WTC11 (cell line): ENCODE measurements at regions not wholly inside any gene's neighbourhood (a gene's known extent, or its start where the extent isn't known, plus 50 kb on each side); places are given as distances from the start of the nearest gene placed in this dataset.

Source experiments
- ATAC-seq: fragments of 200-7000 bp; cut with Tn5 transposase; 2 replicates; pipeline ENCODE4 v1.10.0; 2021; ENCODE audit warnings: mild to moderate bottlenecking, moderate library complexity
- CTCF ChIA-PET: fragments of 300-600 bp; sonication (Branson Sonifier 250); formaldehyde crosslinking; loops from one replicate; lab custom pipeline; 2021; ENCODE audit warnings: antibody characterized with exemption; lab: Charles Lee
- POLR2A ChIA-PET: fragments of 350-600 bp; sonication (Branson Sonifier 250); formaldehyde crosslinking; loops from one replicate; lab custom pipeline; 2021; ENCODE audit warnings: antibody characterized with exemption; lab: Charles Lee
- DNase-seq: peaks from one replicate; pipeline ENCODE4 v3.0.0; 2021; ENCODE audit warnings: low spot score
- H3K27ac Mint-ChIP-seq: 2 replicates; pipeline ENCODE4 v1.8.0; 2021; ENCODE audit warnings: mixed read lengths
- H3K27me3 Mint-ChIP-seq: 2 replicates; pipeline ENCODE4 v1.8.0; 2021; ENCODE audit warnings: low read depth, mild to moderate bottlenecking, moderate library complexity, mixed read lengths
- H3K36me3 Mint-ChIP-seq: 2 replicates; pipeline ENCODE4 v1.8.0; 2021; ENCODE audit warnings: mixed read lengths
- H3K4me1 Mint-ChIP-seq: 2 replicates; pipeline ENCODE4 v1.8.0; 2022; ENCODE audit warnings: mixed read lengths
- H3K4me3 Mint-ChIP-seq: 2 replicates; pipeline ENCODE4 v1.8.0; 2021; ENCODE audit warnings: mild to moderate bottlenecking, moderate library complexity, mixed read lengths
- H3K9me3 Mint-ChIP-seq: 2 replicates; pipeline ENCODE4 v1.8.0; 2021; ENCODE audit warnings: mixed read lengths
- ARID4B ChIP-seq: sonication (generic); formaldehyde crosslinking; IDR thresholded peaks from 2 replicates; pipeline ENCODE4 v1.8.0; 2023; ENCODE audit warnings: missing genetic modification reagents, mild to moderate bottlenecking, borderline replicate concordance
- ATF3 ChIP-seq: sonication (generic); formaldehyde crosslinking; conservative IDR thresholded peaks from 2 replicates; pipeline ENCODE4 v1.8.1; 2022; ENCODE audit warnings: mild to moderate bottlenecking, missing genetic modification reagents
- E2F4 ChIP-seq: sonication (generic); formaldehyde crosslinking; IDR thresholded peaks from 2 replicates; pipeline ENCODE4 v1.8.1; 2022; ENCODE audit warnings: low read depth, mild to moderate bottlenecking, moderate library complexity, missing genetic modification reagents, borderline replicate concordance
- ELF4 ChIP-seq: sonication (generic); formaldehyde crosslinking; IDR thresholded peaks from 2 replicates; pipeline ENCODE4 v1.8.1; 2022; ENCODE audit warnings: low read depth, mild to moderate bottlenecking, moderate library complexity, missing genetic modification reagents
- FOXK1 ChIP-seq: sonication (generic); formaldehyde crosslinking; IDR thresholded peaks from 2 replicates; pipeline ENCODE4 v1.8.0; 2022; ENCODE audit warnings: mild to moderate bottlenecking, moderate library complexity, missing genetic modification reagents
- FOXP1 ChIP-seq: sonication (generic); formaldehyde crosslinking; IDR thresholded peaks from 2 replicates; pipeline ENCODE4 v1.8.0; 2022; ENCODE audit warnings: missing genetic modification reagents, mild to moderate bottlenecking, moderate library complexity, borderline replicate concordance
- GABPB1 ChIP-seq: sonication (generic); formaldehyde crosslinking; IDR thresholded peaks from 2 replicates; pipeline ENCODE4 v1.8.1; 2023; ENCODE audit warnings: mild to moderate bottlenecking, missing genetic modification reagents
- GRHL2 ChIP-seq: fragments of 250-450 bp; sonication (Bioruptor Pico); IDR thresholded peaks from 2 replicates; pipeline ENCODE4 v1.8.0; 2022; ENCODE audit warnings: mild to moderate bottlenecking, moderate library complexity; ENCODE audit not compliant: insufficient replicate concordance, severe bottlenecking
- MAX ChIP-seq: sonication (generic); formaldehyde crosslinking; IDR thresholded peaks from 2 replicates; pipeline ENCODE4 v1.8.0; 2022; ENCODE audit warnings: mild to moderate bottlenecking, missing genetic modification reagents
- MYBL2 ChIP-seq: sonication (generic); formaldehyde crosslinking; IDR thresholded peaks from 2 replicates; pipeline ENCODE4 v1.8.1; 2023; ENCODE audit warnings: mild to moderate bottlenecking, moderate library complexity, missing genetic modification reagents
- NFYB ChIP-seq: sonication (generic); formaldehyde crosslinking; conservative IDR thresholded peaks from 2 replicates; pipeline ENCODE4 v1.8.0; 2022; ENCODE audit warnings: low read depth, missing genetic modification reagents
- RORB ChIP-seq: fragments of 250-450 bp; sonication (Bioruptor Pico); IDR thresholded peaks from 2 replicates; pipeline ENCODE4 v1.9.0; 2021; ENCODE audit warnings: mild to moderate bottlenecking
- SMAD3 ChIP-seq: sonication (generic); formaldehyde crosslinking; IDR thresholded peaks from 2 replicates; pipeline ENCODE4 v1.8.0; 2022; ENCODE audit warnings: missing genetic modification reagents, mild to moderate bottlenecking, borderline replicate concordance
- SP1 ChIP-seq: sonication (generic); formaldehyde crosslinking; conservative IDR thresholded peaks from 2 replicates; pipeline ENCODE4 v1.8.1; 2022; ENCODE audit warnings: missing genetic modification reagents
- STAT6 ChIP-seq: sonication (generic); formaldehyde crosslinking; conservative IDR thresholded peaks from 2 replicates; pipeline ENCODE4 v1.8.1; 2023; ENCODE audit warnings: mild to moderate bottlenecking, low read depth, missing genetic modification reagents, moderate library complexity
- TP53 ChIP-seq: sonication (generic); formaldehyde crosslinking; IDR thresholded peaks from 2 replicates; pipeline ENCODE4 v1.8.1; 2023; ENCODE audit warnings: mild to moderate bottlenecking, missing genetic modification reagents
- USF1 ChIP-seq: sonication (generic); formaldehyde crosslinking; IDR thresholded peaks from 2 replicates; pipeline ENCODE4 v1.8.0; 2022; ENCODE audit warnings: mild to moderate bottlenecking, missing genetic modification reagents
- USF2 ChIP-seq: sonication (generic); formaldehyde crosslinking; IDR thresholded peaks from 2 replicates; pipeline ENCODE4 v1.8.1; 2023; ENCODE audit warnings: mild to moderate bottlenecking, missing genetic modification reagents, moderate library complexity
- ZBTB21 ChIP-seq: sonication (generic); formaldehyde crosslinking; IDR thresholded peaks from 2 replicates; pipeline ENCODE4 v1.8.1; 2023; ENCODE audit warnings: mild to moderate bottlenecking, missing genetic modification reagents, borderline replicate concordance
- ZNF232 ChIP-seq: sonication (generic); formaldehyde crosslinking; IDR thresholded peaks from 2 replicates; pipeline ENCODE4 v1.8.0; 2022; ENCODE audit warnings: mild to moderate bottlenecking, missing genetic modification reagents
- ZNF416 ChIP-seq: fragments of 250-450 bp; sonication (Bioruptor Pico); IDR thresholded peaks from 2 replicates; pipeline ENCODE4 v1.9.0; 2021; ENCODE audit warnings: mild to moderate bottlenecking, inconsistent platforms
- ZNF512 ChIP-seq: sonication (generic); formaldehyde crosslinking; IDR thresholded peaks from 2 replicates; pipeline ENCODE4 v1.8.1; 2022; ENCODE audit warnings: missing genetic modification reagents, borderline replicate concordance

GRCh38 chr20:24389686-24390085, 79.7 kb upstream of the SYNDIG1 start (continued):
- no peak for TF ChIP-seq ZNF512 (CRISPR knock-in tag)
- no peak for TF ChIP-seq RORB (CRISPR knock-in tag)
- TF ChIP-seq SP1 (CRISPR knock-in tag) = no peak
- no peak for TF ChIP-seq E2F4 (CRISPR knock-in tag)
- no peak for TF ChIP-seq ELF4 (CRISPR knock-in tag)
- no peak for TF ChIP-seq GABPB1
- no peak for TF ChIP-seq ARID4B (CRISPR knock-in tag)
- TF ChIP-seq SMAD3 (CRISPR knock-in tag) = no peak
- TF ChIP-seq ZNF416 (CRISPR knock-in tag) = no peak
- TF ChIP-seq USF2 (CRISPR knock-in tag) = no peak
- TF ChIP-seq, all 79 proteins: peak for 0

- ChIA-PET CTCF (interaction anchor here (1.1 kb wide), 1 partner anchor 10 kb away, joined by 4 read pairs; no protein-coding TSS in a partner anchor), POLR2A (no interaction called here)
- DNase-seq = no peak
- Mint-ChIP-seq H3K27me3 (no peaks in the 10 kb centered on the region), H3K4me1 (peaks cover 24% of the 10 kb centered on the region), H3K36me3 (no peaks in the 10 kb centered on the region), H3K27ac (no peak overlapping the region), H3K9me3 (no peaks in the 10 kb centered on the region), H3K4me3 (no peak overlapping the region)
- no peak for ATAC-seq
- TF ChIP-seq MAX (CRISPR knock-in tag) (no peak), MYBL2 (CRISPR knock-in tag) (no peak), ZBTB21 (no peak), SP1 (CRISPR knock-in tag) (no peak), NFYB (CRISPR knock-in tag) (no peak), FOXP1 (CRISPR knock-in tag) (no peak), GRHL2 (CRISPR knock-in tag) (no peak), USF1 (CRISPR knock-in tag) (no peak), ATF3 (no peak), ZNF232 (CRISPR knock-in tag) (no peak), FOXK1 (CRISPR knock-in tag) (no peak), TP53 (no peak), STAT6 (CRISPR knock-in tag) (no peak)
These were observed 80.5 kb upstream of the SYNDIG1 start for GRCh38 chr20:24388828-24389380.
